OCI-LY7 (cell line): ENCODE measurements at regions not wholly inside any gene's neighbourhood (a gene's known extent, or its start where the extent isn't known, plus 50 kb on each side); places are given as distances from the start of the nearest gene placed in this dataset.

Source experiments
- BruUV-seq: library from RNA; stranded (reverse); fragments of 400-500 nt; replicated peaks from 2 replicates; lab custom pipeline; 2021; lab: Mats Ljungman, UMichigan
- CTCF ChIA-PET: fragments of 300-600 bp; sonication (Branson Sonifier 250); formaldehyde crosslinking; loops from one replicate; lab custom pipeline; 2022; ENCODE audit warnings: antibody characterized with exemption; ENCODE audit not compliant: unreplicated experiment; lab: Charles Lee
- POLR2A ChIA-PET: fragments of 300-600 bp; sonication (Branson Sonifier 250); formaldehyde crosslinking; loops from one replicate; lab custom pipeline; 2022; ENCODE audit warnings: antibody characterized with exemption; lab: Charles Lee
- DNase-seq: peaks from one replicate; pipeline ENCODE4 v3.0.0-alpha.2; 2015; ENCODE audit warnings: low spot score
- H2AFZ ChIP-seq: fragments of 200-600 bp; sonication (generic), shearing (Covaris generic); 2 replicates; pipeline ENCODE4 v1.6.1; 2014; ENCODE audit warnings: mild to moderate bottlenecking, antibody characterized with exemption, low read length, moderate library complexity
- H3K27ac ChIP-seq: fragments of 200-600 bp; sonication (generic); 2 replicates; pipeline ENCODE4 v1.5.1; 2014; ENCODE audit warnings: mixed run types, low read depth, mild to moderate bottlenecking, moderate library complexity, low read length, inconsistent platforms; ENCODE audit not compliant: poor library complexity, severe bottlenecking
- H3K36me3 ChIP-seq: fragments of 200-600 bp; sonication (generic); 2 replicates; pipeline ENCODE4 v1.6.1; 2014; ENCODE audit warnings: mild to moderate bottlenecking, antibody characterized with exemption, low read length, moderate library complexity, mixed read lengths; ENCODE audit not compliant: insufficient read depth
- H3K4me1 ChIP-seq: fragments of 200-600 bp; sonication (generic); 2 replicates; pipeline ENCODE4 v1.5.1; 2014; ENCODE audit warnings: mild to moderate bottlenecking, low read length; ENCODE audit not compliant: insufficient read depth, poor library complexity, severe bottlenecking
- H3K4me2 ChIP-seq: fragments of 200-600 bp; sonication (generic); 2 replicates; pipeline ENCODE4 v1.6.1; 2014; ENCODE audit warnings: mild to moderate bottlenecking, low read length
- H3K4me3 ChIP-seq: fragments of 200-600 bp; sonication (generic); 2 replicates; pipeline ENCODE4 v1.5.1; 2014; ENCODE audit warnings: mild to moderate bottlenecking, low read depth, low read length; ENCODE audit not compliant: poor library complexity, severe bottlenecking
- H3K79me2 ChIP-seq: fragments of 200-600 bp; sonication (generic); 2 replicates; pipeline ENCODE4 v1.6.1; 2016; ENCODE audit warnings: low read depth, mild to moderate bottlenecking, low read length, moderate library complexity, mixed read lengths; ENCODE audit not compliant: insufficient read depth
- H3K9me2 ChIP-seq: fragments of 200-600 bp; sonication (generic); 2 replicates; pipeline ENCODE4 v1.6.1; 2016; ENCODE audit warnings: mild to moderate bottlenecking, low read length, mixed read lengths; ENCODE audit not compliant: insufficient read depth
- H3K9me3 ChIP-seq: fragments of 200-600 bp; sonication (generic); 2 replicates; pipeline ENCODE4 v1.6.1; 2014; ENCODE audit warnings: mild to moderate bottlenecking, mixed run types, low read length, mixed read lengths
- H4K20me1 ChIP-seq: fragments of 200-600 bp; sonication (generic); 2 replicates; pipeline ENCODE4 v1.6.1; 2014; ENCODE audit warnings: mild to moderate bottlenecking, antibody characterized with exemption, low read length, moderate library complexity, mixed read lengths; ENCODE audit not compliant: insufficient read depth
- CTCF ChIP-seq: fragments of 200-600 bp; sonication (generic); conservative IDR thresholded peaks from 2 replicates; pipeline ENCODE4 v1.5.1; 2014; ENCODE audit warnings: mild to moderate bottlenecking, antibody characterized with exemption, low read length, moderate library complexity, mixed read lengths
- EZH2phosphoT487 ChIP-seq: fragments of 200-600 bp; sonication (generic); IDR thresholded peaks from 2 replicates; pipeline ENCODE4 v1.6.1; 2018; ENCODE audit warnings: low read depth, borderline replicate concordance, mild to moderate bottlenecking, mixed run types, antibody characterized with exemption, low read length, moderate library complexity, mixed read lengths
- intact Hi-C: fragments of 100-400 bp; cut with micrococcal nuclease; formaldehyde crosslinking; loops from one replicate; pipeline ENCODE4 v1.10.0; 2022; ENCODE audit not compliant: unreplicated experiment

GRCh38 chr6:3983778-3984177 lies 95.2 kb downstream of the FAM217A start:
- Histone ChIP-seq H3K4me1 (no peaks in the 10 kb centered on the region), H2AFZ (no peak overlapping the region), H3K4me2 (no peak overlapping the region), H4K20me1 (no peaks in the 10 kb centered on the region), H3K9me3 (no peaks in the 10 kb centered on the region), H3K9me2 (no peaks in the 10 kb centered on the region), H3K4me3 (no peak overlapping the region), H3K79me2 (no peaks in the 10 kb centered on the region), H3K27ac (no peak overlapping the region), H3K36me3 (no peaks in the 10 kb centered on the region)
- no peak for TF ChIP-seq EZH2phosphoT487
- no TSS peak for BruUV-seq
- ChIA-PET POLR2A (no interaction called here), CTCF (no interaction called here)
- intact Hi-C loops: no loop called here
- DNase-seq: no peak

- Histone ChIP-seq H3K9me2 (no peaks in the 10 kb centered on the region), H3K79me2 (no peaks in the 10 kb centered on the region), H2AFZ (no peak overlapping the region), H3K4me2 (no peak overlapping the region), H4K20me1 (no peaks in the 10 kb centered on the region), H3K36me3 (no peaks in the 10 kb centered on the region), H3K9me3 (no peaks in the 10 kb centered on the region), H3K27ac (no peak overlapping the region), H3K4me1 (no peaks in the 10 kb centered on the region), H3K4me3 (no peak overlapping the region)
- DNase-seq: no peak
- no peak for TF ChIP-seq EZH2phosphoT487
- TF ChIP-seq CTCF: no peak
- BruUV-seq: no TSS peak
- intact Hi-C loops: no loop called here
- ChIA-PET POLR2A (interaction anchor here (0.5 to 0.6 kb wide), 2 partner anchors 49 to 584 kb away, joined by 3 to 4 read pairs; no protein-coding TSS in a partner anchor), CTCF (no interaction called here)
Observed at GRCh38 chr6:3984494-3984893, 94.4 kb downstream of the FAM217A start.

DNA sequence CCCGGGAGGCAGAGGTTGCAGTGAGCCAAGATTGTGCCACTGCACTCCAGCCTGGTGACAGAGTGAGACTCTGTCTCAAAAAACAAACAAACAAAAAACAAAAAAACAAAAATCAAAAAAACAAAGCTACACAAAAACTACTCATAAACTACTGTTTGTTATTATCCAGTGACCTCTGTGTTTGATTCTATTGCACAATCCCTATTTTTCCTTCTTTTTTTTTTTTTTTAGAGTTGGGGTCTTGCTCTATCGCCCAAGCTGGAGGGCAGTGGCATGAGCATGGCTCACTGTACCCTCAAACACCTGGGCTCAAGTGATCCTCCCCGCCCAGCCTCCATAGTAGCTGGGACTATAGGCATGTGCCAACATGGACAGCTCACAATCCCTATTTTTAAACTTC lies 92.7 kb downstream of the FAM217A start:
- BruUV-seq: no TSS peak
- Histone ChIP-seq H3K4me3 (no peak overlapping the region), H3K9me3 (no peaks in the 10 kb centered on the region), H3K27ac (no peak overlapping the region), H3K4me1 (no peaks in the 10 kb centered on the region), H3K9me2 (no peaks in the 10 kb centered on the region), H3K36me3 (no peaks in the 10 kb centered on the region), H3K79me2 (no peaks in the 10 kb centered on the region), H2AFZ (no peak overlapping the region), H3K4me2 (no peak overlapping the region), H4K20me1 (no peaks in the 10 kb centered on the region)
- no peak for TF ChIP-seq EZH2phosphoT487
- TF ChIP-seq CTCF: no peak
- no peak for DNase-seq
- intact Hi-C loops: no loop called here
- ChIA-PET CTCF (no interaction called here), POLR2A (interaction anchor here (0.7 to 1.3 kb wide), 4 partner anchors 12 to 334 kb away, joined by 3 to 4 read pairs (median 3); no protein-coding TSS in a partner anchor)
